Inflammatory macrophage treated with lipopolysaccharide for 1 hour (primary cell): ENCODE measurements at regions not wholly inside any gene's neighbourhood (a gene's known extent, or its start where the extent isn't known, plus 50 kb on each side); places are given as distances from the start of the nearest gene placed in this dataset.

Source experiments
- DNase-seq, 2 donors: peaks; one replicate each; pipeline ENCODE4 v3.0.0-alpha.2; 2020 to 2022

- no peak for DNase-seq
Observed at GRCh38 chr7:76149847-76150691, 51.6 kb upstream of the SRRM3 start.
